NB4 (cell line): ENCODE measurements at regions not wholly inside any gene's neighbourhood (a gene's known extent, or its start where the extent isn't known, plus 50 kb on each side); places are given as distances from the start of the nearest gene placed in this dataset.

Source experiments
- CTCF ChIP-seq: IDR thresholded peaks from one replicate; pipeline ENCODE4 v1.5.1; 2012; ENCODE audit warnings: low read depth, low read length
- POLR2A ChIP-seq: IDR thresholded peaks from 2 replicates; pipeline ENCODE4 v1.6.1; 2011; ENCODE audit warnings: mild to moderate bottlenecking; ENCODE audit not compliant: insufficient read length; ENCODE audit errors: extremely low read depth

- TF ChIP-seq CTCF (no peak), POLR2A (no peak)
These were observed 775.3 kb upstream of the HS3ST1 start for GRCh38 chr4:12203945-12204344.
